C4-2B (cell line): ENCODE measurements at regions not wholly inside any gene's neighbourhood (a gene's known extent, or its start where the extent isn't known, plus 50 kb on each side); places are given as distances from the start of the nearest gene placed in this dataset.
"Not testable (repeated sequence)": the region's sequence is repeated elsewhere in the genome, so short reads cannot be mapped to it uniquely, and the experiment has no call there.

Experiments used
- H3K27ac ChIP-seq: fragments of 450-650 bp; 2 replicates; pipeline ENCODE4 v1.5.1; 2017
- CTCF ChIP-seq: fragments of 450-650 bp; conservative IDR thresholded peaks from 2 replicates; pipeline ENCODE4 v1.5.1; 2017; ENCODE audit warnings: mild to moderate bottlenecking
- ZFX ChIP-seq: fragments of 450-650 bp; IDR thresholded peaks from 2 replicates; pipeline ENCODE4 v1.6.1; 2017

GRCh38 chr12:105445649-105446048 lies 115.2 kb downstream of the C12orf75 start:
- TF ChIP-seq CTCF = no peak
- H3K27ac ChIP-seq = no peak overlapping the region

- not testable (repeated sequence) for H3K27ac ChIP-seq
These were observed 116.0 kb downstream of the C12orf75 start for GRCh38 chr12:105446460-105446859.

GRCh38 chr12:105449431-105449830 lies 118.9 kb downstream of the C12orf75 start:
- H3K27ac ChIP-seq = no peak overlapping the region
- TF ChIP-seq CTCF = no peak
- TF ChIP-seq ZFX = no peak

GRCh38 chr12:105451211-105451610 lies 120.7 kb downstream of the C12orf75 start:
- TF ChIP-seq CTCF = no peak
- no peak for TF ChIP-seq ZFX
- H3K27ac ChIP-seq = no peak overlapping the region

GRCh38 chr12:105451798-105452197 lies 121.3 kb downstream of the C12orf75 start:
- no peak overlapping the region for H3K27ac ChIP-seq
- TF ChIP-seq CTCF (no peak), ZFX (no peak)

- TF ChIP-seq CTCF = no peak
- TF ChIP-seq ZFX = no peak
These were observed 122.8 kb downstream of the C12orf75 start for GRCh38 chr12:105453316-105453715.

GRCh38 chr12:105454688-105455087 lies 124.2 kb downstream of the C12orf75 start:
- TF ChIP-seq CTCF = no peak
- no peak for TF ChIP-seq ZFX
- H3K27ac ChIP-seq = peak overlapping the region; percentile 15; the same call in 1 of the 2 replicates

More at GRCh38 chr12:105453316-105453715, 122.8 kb downstream of the C12orf75 start:
- H3K27ac ChIP-seq = no peak overlapping the region

- TF ChIP-seq ZFX (no peak), CTCF (peak; percentile 56)
- H3K27ac ChIP-seq = peak overlapping the region; percentile 15; the same call in 1 of the 2 replicates
These were observed 124.8 kb downstream of the C12orf75 start for GRCh38 chr12:105455261-105455660.
